Endothelial cell of umbilical vein (primary cell): ENCODE measurements at regions not wholly inside any gene's neighbourhood (a gene's known extent, or its start where the extent isn't known, plus 50 kb on each side); places are given as distances from the start of the nearest gene placed in this dataset.

Experiments
- EZH2 ChIP-seq: IDR thresholded peaks from 2 replicates; pipeline ENCODE4 v1.6.1; 2012; ENCODE audit warnings: borderline replicate concordance, low read depth, mild to moderate bottlenecking, moderate library complexity, low read length, inconsistent platforms; ENCODE audit not compliant: severe bottlenecking
- FOS ChIP-seq: IDR thresholded peaks from 2 replicates; pipeline ENCODE4 v1.6.1; 2011; ENCODE audit warnings: mild to moderate bottlenecking, low read length, moderate library complexity, borderline replicate concordance; ENCODE audit not compliant: insufficient read depth
- GATA2 ChIP-seq: IDR thresholded peaks from 2 replicates; pipeline ENCODE4 v1.7.0; 2011; ENCODE audit warnings: low read depth, mild to moderate bottlenecking, moderate library complexity, mixed read lengths, low read length; ENCODE audit not compliant: insufficient read length, insufficient read depth
- JUN ChIP-seq: IDR thresholded peaks from 2 replicates; pipeline ENCODE4 v1.6.1; 2011; ENCODE audit warnings: borderline replicate concordance, low read depth; ENCODE audit not compliant: insufficient read length, insufficient read depth
- MYC ChIP-seq: IDR thresholded peaks from one replicate; pipeline ENCODE4 v1.6.1; 2011; ENCODE audit warnings: mild to moderate bottlenecking, low read depth, low read length
- POLR2A ChIP-seq: IDR thresholded peaks from 2 replicates; pipeline ENCODE4 v1.6.1; 2012; ENCODE audit warnings: low read depth, mild to moderate bottlenecking, control low read depth, low read length
- TF ChIP-seq, protein P1 (sequence below), 2 donors: IDR thresholded peaks; 1 replicate in 1 of 2; 2 replicates in 1 of 2; pipeline ENCODE4 v1.5.1; 2011; ENCODE audit warnings: low read length in 2 of 2, mild to moderate bottlenecking in 2 of 2, moderate library complexity in 2 of 2, control low read depth in 1 of 2, inconsistent platforms in 1 of 2, low read depth in 1 of 2; ENCODE audit not compliant: insufficient read depth in 1 of 2; ENCODE audit errors: extremely low read depth in 1 of 2
- TF ChIP-seq, protein P2 (sequence below): IDR thresholded peaks from 2 replicates; pipeline ENCODE4 v1.6.1; 2011; ENCODE audit not compliant: insufficient read depth, insufficient read length

DNA sequence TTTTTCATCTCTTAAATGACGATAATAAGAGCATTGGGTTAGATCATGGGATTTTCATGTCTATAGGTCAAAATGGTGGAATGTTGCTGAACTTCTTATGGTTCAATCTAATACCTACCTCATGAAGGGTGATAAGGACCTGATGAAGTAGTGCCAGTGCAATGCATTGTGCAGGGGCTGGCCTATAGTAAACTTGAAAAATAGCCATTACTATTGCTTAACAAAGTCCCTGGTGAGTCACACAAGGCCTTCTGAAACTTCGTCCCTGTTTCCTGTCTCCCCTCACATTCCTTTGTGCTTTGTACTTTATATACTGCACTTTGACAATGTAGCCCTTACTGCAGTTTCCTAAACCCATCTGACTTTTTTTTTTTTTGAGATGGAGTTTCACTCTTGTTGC is 515.9 kb downstream of the SLC4A3 start:
- TF ChIP-seq, protein P1, sequence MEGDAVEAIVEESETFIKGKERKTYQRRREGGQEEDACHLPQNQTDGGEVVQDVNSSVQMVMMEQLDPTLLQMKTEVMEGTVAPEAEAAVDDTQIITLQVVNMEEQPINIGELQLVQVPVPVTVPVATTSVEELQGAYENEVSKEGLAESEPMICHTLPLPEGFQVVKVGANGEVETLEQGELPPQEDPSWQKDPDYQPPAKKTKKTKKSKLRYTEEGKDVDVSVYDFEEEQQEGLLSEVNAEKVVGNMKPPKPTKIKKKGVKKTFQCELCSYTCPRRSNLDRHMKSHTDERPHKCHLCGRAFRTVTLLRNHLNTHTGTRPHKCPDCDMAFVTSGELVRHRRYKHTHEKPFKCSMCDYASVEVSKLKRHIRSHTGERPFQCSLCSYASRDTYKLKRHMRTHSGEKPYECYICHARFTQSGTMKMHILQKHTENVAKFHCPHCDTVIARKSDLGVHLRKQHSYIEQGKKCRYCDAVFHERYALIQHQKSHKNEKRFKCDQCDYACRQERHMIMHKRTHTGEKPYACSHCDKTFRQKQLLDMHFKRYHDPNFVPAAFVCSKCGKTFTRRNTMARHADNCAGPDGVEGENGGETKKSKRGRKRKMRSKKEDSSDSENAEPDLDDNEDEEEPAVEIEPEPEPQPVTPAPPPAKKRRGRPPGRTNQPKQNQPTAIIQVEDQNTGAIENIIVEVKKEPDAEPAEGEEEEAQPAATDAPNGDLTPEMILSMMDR (IDR thresholded peaks at IDR 0.05; ENCODE audit: extremely low read depth in 1 of 2, insufficient read depth in 1 of 2, low read depth in 1 of 2, low read length in 2 of 2): no peak
- no peak for TF ChIP-seq POLR2A
- no peak for TF ChIP-seq EZH2
- no peak for TF ChIP-seq FOS
- TF ChIP-seq, protein P2, sequence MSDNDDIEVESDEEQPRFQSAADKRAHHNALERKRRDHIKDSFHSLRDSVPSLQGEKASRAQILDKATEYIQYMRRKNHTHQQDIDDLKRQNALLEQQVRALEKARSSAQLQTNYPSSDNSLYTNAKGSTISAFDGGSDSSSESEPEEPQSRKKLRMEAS: no peak
- no peak for TF ChIP-seq JUN
- TF ChIP-seq GATA2: no peak
- no peak for TF ChIP-seq MYC
